K562 (cell line): ENCODE measurements at regions not wholly inside any gene's neighbourhood (a gene's known extent, or its start where the extent isn't known, plus 50 kb on each side); places are given as distances from the start of the nearest gene placed in this dataset.
A peak's percentile ranks its signal among the peaks of the same experiment; 100 is the strongest.

ENCODE experiments used
- ATAC-seq: fragments of 200-7000 bp; cut with Tn5 transposase; 3 replicates; pipeline ENCODE4 v1.9.1; 2020; ENCODE audit warnings: moderate library complexity
- BruUV-seq: library from RNA; stranded (reverse); fragments of 400-500 nt; replicated peaks from 2 replicates; lab custom pipeline; 2021; lab: Mats Ljungman, UMichigan
- CTCF ChIA-PET: fragments of 300-600 bp; formaldehyde crosslinking; extraction: SDS; loops from one replicate; lab custom pipeline; 2021; ENCODE audit warnings: low intra/inter-chr PET ratio; lab: Yijun Ruan, JAX
- POLR2A ChIA-PET: fragments of 300-600, 350-650 bp; sonication (Branson Sonifier 250); formaldehyde crosslinking; extraction: SDS; loops from one replicate; lab custom pipeline; 2021; ENCODE audit warnings: antibody characterized with exemption, inconsistent platforms; lab: Yijun Ruan, JAX
- DNase-seq, 4 experiments: peaks; one replicate each; pipeline versions ENCODE4 v3.0.0 to v3.0.0-alpha.2; 2011 to 2018; ENCODE audit warnings: low spot score in 3 of 4, mixed read lengths in 3 of 4; ENCODE audit errors: extremely low read depth in 1 of 4
- FAIRE-seq: peaks from 2 replicates; lab custom pipeline; 2011; peaks lifted over from hg19 to GRCh38; lab: Jason Lieb, UNC
- H2AFZ ChIP-seq: 2 replicates; pipeline ENCODE4 v1.6.0; 2011; ENCODE audit warnings: low read depth, low read length, control low read depth, inconsistent platforms
- H3K27ac ChIP-seq: fragments of 200-600 bp; 3 replicates; pipeline ENCODE4 v1.8.0; 2011; ENCODE audit warnings: low read depth, mild to moderate bottlenecking, control low read depth, inconsistent platforms, low read length, moderate library complexity, mixed read lengths; ENCODE audit errors: extremely low read depth
- H3K27me3 ChIP-seq, 2 experiments: fragments of 300-600 bp in 1 of 2; 2 replicates in 1 of 2; 3 replicates in 1 of 2; pipeline versions ENCODE4 v1.6.0 to v1.8.0; 2011; ENCODE audit warnings: inconsistent platforms in 2 of 2, low read length in 2 of 2, mild to moderate bottlenecking in 1 of 2, mixed read lengths in 1 of 2, moderate library complexity in 1 of 2; ENCODE audit not compliant: control insufficient read depth in 2 of 2, insufficient read depth in 2 of 2
- H3K36me3 ChIP-seq: fragments of 300-600 bp; 3 replicates; pipeline ENCODE4 v1.8.0; 2011; ENCODE audit warnings: mild to moderate bottlenecking, low read length, inconsistent platforms; ENCODE audit not compliant: control insufficient read depth, insufficient read depth
- H3K4me1 ChIP-seq, 2 experiments: fragments of 200-600 bp in 1 of 2; replicated peaks in 1 of 2; 2 replicates in 1 of 2; 3 replicates in 1 of 2; pipeline versions ENCODE4 v1.5.1 to v1.8.0; 2011; ENCODE audit warnings: inconsistent platforms in 2 of 2, low read length in 2 of 2, mild to moderate bottlenecking in 1 of 2, mixed read lengths in 1 of 2, moderate library complexity in 1 of 2; ENCODE audit not compliant: control insufficient read depth in 2 of 2, insufficient read depth in 2 of 2
- H3K4me2 ChIP-seq: 2 replicates; pipeline ENCODE4 v1.6.1; 2011; ENCODE audit warnings: low read length, control low read depth, inconsistent platforms, mixed read lengths; ENCODE audit not compliant: insufficient read depth
- H3K4me3 ChIP-seq: fragments of 200-600 bp; sonication (generic), shearing (Covaris generic); 2 replicates; pipeline ENCODE4 v1.5.1; 2016; ENCODE audit warnings: control low read depth, inconsistent platforms
- H3K79me2 ChIP-seq: fragments of 200-600 bp; 3 replicates; pipeline ENCODE4 v1.8.0; 2011; ENCODE audit warnings: low read length, inconsistent platforms; ENCODE audit not compliant: control insufficient read depth, insufficient read depth
- H3K9ac ChIP-seq, 2 experiments: 2 replicates each; pipeline versions ENCODE4 v1.6.0 to v1.6.1; 2011; ENCODE audit warnings: low read depth in 2 of 2, low read length in 2 of 2, control low read depth in 1 of 2, inconsistent platforms in 1 of 2, mild to moderate bottlenecking in 1 of 2, mixed read lengths in 1 of 2; ENCODE audit not compliant: insufficient read depth in 1 of 2
- H3K9me1 ChIP-seq: one replicate; pipeline ENCODE4 v1.6.0; 2011; ENCODE audit warnings: inconsistent platforms, mild to moderate bottlenecking, low read length, moderate library complexity; ENCODE audit not compliant: control insufficient read depth, insufficient read depth
- H3K9me3 ChIP-seq: replicated peaks from 2 replicates; pipeline ENCODE4 v1.5.1; 2011; ENCODE audit warnings: low read depth, low read length, inconsistent platforms; ENCODE audit not compliant: control insufficient read depth, insufficient read depth
- H4K20me1 ChIP-seq: replicated peaks from 2 replicates; pipeline ENCODE4 v1.6.1; 2011; ENCODE audit warnings: low read length, inconsistent platforms, mixed read lengths; ENCODE audit not compliant: control insufficient read depth, insufficient read depth
- CC2D1A ChIP-seq: fragments of 450-650 bp; IDR thresholded peaks from 2 replicates; pipeline ENCODE4 v1.6.1; 2017; ENCODE audit warnings: mild to moderate bottlenecking
- DPF2 ChIP-seq: fragments of 450-650 bp; IDR thresholded peaks from 2 replicates; pipeline ENCODE4 v1.6.1; 2016
- HINFP ChIP-seq: fragments of 450-650 bp; conservative IDR thresholded peaks from 2 replicates; pipeline ENCODE4 v1.6.1; 2016; ENCODE audit warnings: missing genetic modification characterization, low read depth, mild to moderate bottlenecking, control low read depth, missing compliant biosample characterization
- HNRNPH1 ChIP-seq: fragments of 200-400 bp; formaldehyde crosslinking; optimal IDR thresholded peaks from 2 replicates; pipeline ENCODE3; 2017; ENCODE audit warnings: low read depth, mild to moderate bottlenecking, low read length, moderate library complexity
- MAFF ChIP-seq: IDR thresholded peaks from 2 replicates; pipeline ENCODE4 v1.6.1; 2012; ENCODE audit warnings: low read length, improper control_type of control experiment
- NR2F6 ChIP-seq: fragments of 450-650 bp; formaldehyde crosslinking; IDR thresholded peaks from 2 replicates; pipeline ENCODE4 v1.4.0; 2020; ENCODE audit warnings: mild to moderate bottlenecking
- SMARCA5 ChIP-seq: fragments of 450-650 bp; IDR thresholded peaks from 2 replicates; pipeline ENCODE4 v1.6.1; 2016
- TAF1 ChIP-seq: IDR thresholded peaks from 2 replicates; pipeline ENCODE4 v1.6.1; 2011; ENCODE audit warnings: mild to moderate bottlenecking, low read length, moderate library complexity; ENCODE audit not compliant: insufficient read depth, control insufficient read depth, severe bottlenecking; ENCODE audit errors: extremely low read depth
- TCF7L2 ChIP-seq: fragments of 150-350 bp; IDR thresholded peaks from 2 replicates; pipeline ENCODE4 v1.6.1; 2016; ENCODE audit warnings: low read depth, mild to moderate bottlenecking, low read length, moderate library complexity
- ZFP91 ChIP-seq: sonication (generic); formaldehyde crosslinking; IDR thresholded peaks from 2 replicates; pipeline ENCODE4 v1.8.0; 2022; ENCODE audit warnings: mild to moderate bottlenecking, missing genetic modification reagents
- ZNF143 ChIP-seq: sonication (generic); formaldehyde crosslinking; IDR thresholded peaks from 2 replicates; pipeline ENCODE4 v1.9.0; 2022; ENCODE audit warnings: mild to moderate bottlenecking, missing genetic modification reagents
- ZNF3 ChIP-seq: fragments of 250-450 bp; sonication (Bioruptor Pico); IDR thresholded peaks from 2 replicates; pipeline ENCODE4 v1.5.0; 2021; ENCODE audit warnings: mild to moderate bottlenecking, moderate library complexity
- ZNF316 ChIP-seq: fragments of 450-650 bp; IDR thresholded peaks from 2 replicates; pipeline ENCODE4 v1.6.1; 2016
- ZNF655 ChIP-seq: fragments of 250-450 bp; sonication (Bioruptor Pico); IDR thresholded peaks from 2 replicates; pipeline ENCODE4 v1.5.0; 2021
- WGBS: fragments of 100-300 bp; shearing (Covaris generic); methylation state at CpG from one replicate; pipeline ENCODE4 v1.1.6; 2016; ENCODE audit warnings: low coverage, mixed read lengths; ENCODE audit not compliant: insufficient coverage; ENCODE audit errors: missing lambda C conversion rate; 5-methylcytosine and 5-hydroxymethylcytosine counted together
- in situ Hi-C: fragments of 300-500 bp; cut with MboI; formaldehyde crosslinking; loops from 4 replicates; pipeline ENCODE4 v1.15.0; 2018; ENCODE audit warnings: inconsistent platforms, mixed read lengths
- intact Hi-C: fragments of 100-400 bp; cut with micrococcal nuclease; formaldehyde crosslinking; loops from 2 replicates; pipeline ENCODE4 v1.14.2; 2022

GRCh38 chr4:126468144-126468543 is 1153.4 kb downstream of the FAT4 start:
- in situ Hi-C loops, result no loop called here
- peaks cover 0 to 6% of the 10 kb centered on the region in 2 experiments; a peak in 2 of 5 replicates for H3K4me1 ChIP-seq
- H3K9me3 ChIP-seq, result no peaks in the 10 kb centered on the region
- BruUV-seq, result no TSS peak
- no peaks in the 10 kb centered on the region for H3K9me1 ChIP-seq
- no peak for TF ChIP-seq SMARCA5
- TF ChIP-seq HNRNPH1, result no peak
- no peak for TF ChIP-seq ZNF143 (CRISPR knock-in tag)
- no peak overlapping the region for H3K9ac ChIP-seq
- H4K20me1 ChIP-seq, result no peaks in the 10 kb centered on the region
- H3K27ac ChIP-seq, result no peak overlapping the region
- no peaks in the 10 kb centered on the region for H3K27me3 ChIP-seq
- WGBS, result 60% methylated on average over 1 of the region's 1 CpG
- intact Hi-C loops, result no loop called here
- no peak overlapping the region for H3K4me2 ChIP-seq
- no peak overlapping the region for H3K4me3 ChIP-seq
- CTCF ChIA-PET, result no interaction called here
- no peak overlapping the region for H2AFZ ChIP-seq
- peaks cover 47% of the 10 kb centered on the region for H3K36me3 ChIP-seq
- FAIRE-seq (no peak), ATAC-seq (no peak), DNase-seq (no peak)
- POLR2A ChIA-PET, result no interaction called here
- H3K79me2 ChIP-seq, result peaks cover 9% of the 10 kb centered on the region

- peaks cover 0 to 6% of the 10 kb centered on the region in 2 experiments; a peak in 2 of 5 replicates for H3K4me1 ChIP-seq
- H3K36me3 ChIP-seq, result peaks cover 25% of the 10 kb centered on the region
- peak in 1 of 4 experiments; percentile 82 for DNase-seq
- H3K27me3 ChIP-seq, result no peaks in the 10 kb centered on the region
- ChIA-PET CTCF (no interaction called here), POLR2A (interaction anchor here (0.6 kb wide), 1 partner anchor 1125 kb away, joined by 3 read pairs; no protein-coding TSS in a partner anchor)
- peak overlapping the region in 1 of 2 experiments; percentile 31; a peak in 1 of 4 replicates for H3K9ac ChIP-seq
- no peaks in the 10 kb centered on the region for H3K9me3 ChIP-seq
- BruUV-seq, result no TSS peak
- H3K4me2 ChIP-seq, result no peak overlapping the region
- intact Hi-C loops (no loop called here), in situ Hi-C loops (no loop called here)
- peaks cover 9% of the 10 kb centered on the region for H3K79me2 ChIP-seq
- H4K20me1 ChIP-seq, result no peaks in the 10 kb centered on the region
- peak; percentile 96 for FAIRE-seq
- peak; percentile 87 for ATAC-seq
- no peak overlapping the region for H3K4me3 ChIP-seq
- no peaks in the 10 kb centered on the region for H3K9me1 ChIP-seq
- H2AFZ ChIP-seq, result peak overlapping the region; percentile 52; the same call in 1 of the 2 replicates
- peak overlapping the region; percentile 65 for H3K27ac ChIP-seq
- WGBS, result 16% methylated on average over 3 of the region's 3 CpGs
- TF ChIP-seq HINFP (tag) (no peak), ZNF3 (CRISPR knock-in tag) (no peak), TAF1 (no peak), ZNF316 (peak; percentile 89), TCF7L2 (no peak), MAFF (peak; percentile 63), NR2F6 (no peak), DPF2 (peak; percentile 80), ZFP91 (CRISPR knock-in tag) (no peak), CC2D1A (no peak), ZNF655 (CRISPR knock-in tag) (no peak)
Observed at GRCh38 chr4:126470862-126471261, 1156.1 kb downstream of the FAT4 start.
